GM21390 (cell line): ENCODE measurements at regions not wholly inside any gene's neighbourhood (a gene's known extent, or its start where the extent isn't known, plus 50 kb on each side); places are given as distances from the start of the nearest gene placed in this dataset.

Source experiments
- ATAC-seq: cut with Tn5 transposase; IDR thresholded peaks from one replicate; pipeline ENCODE4 v1.9.1; 2021; ENCODE audit not compliant: unreplicated experiment

GRCh38 chrX:20884565-20884964 is 489.7 kb upstream of the CNKSR2 start:
- ATAC-seq = no peak

- ATAC-seq = no peak
Measured at GRCh38 chrX:20863649-20864048, 510.6 kb upstream of the CNKSR2 start.

GRCh38 chrX:20861113-20861512 is 513.1 kb upstream of the CNKSR2 start:
- no peak for ATAC-seq

DNA sequence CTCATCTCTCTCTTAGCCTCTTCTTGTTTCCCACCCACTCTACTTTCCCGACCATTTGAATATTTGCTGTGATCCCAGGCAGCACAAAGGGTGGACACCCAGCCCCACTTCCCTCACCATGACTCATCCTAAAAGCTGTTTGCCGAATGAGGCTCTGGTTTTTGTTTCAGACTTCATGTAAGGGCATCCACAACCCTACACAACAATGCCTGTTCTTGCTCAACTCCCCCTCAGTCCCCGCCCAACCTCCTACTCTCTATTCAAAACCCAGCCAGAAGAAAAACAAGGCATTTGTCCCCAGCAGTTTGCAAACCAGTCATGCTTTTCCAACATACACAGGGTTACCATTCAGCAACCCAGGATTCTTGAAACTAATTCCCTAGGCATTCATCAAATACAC is 516.5 kb upstream of the CNKSR2 start:
- no peak for ATAC-seq

GRCh38 chrX:20838477-20838876 is 535.7 kb upstream of the CNKSR2 start:
- no peak for ATAC-seq

DNA sequence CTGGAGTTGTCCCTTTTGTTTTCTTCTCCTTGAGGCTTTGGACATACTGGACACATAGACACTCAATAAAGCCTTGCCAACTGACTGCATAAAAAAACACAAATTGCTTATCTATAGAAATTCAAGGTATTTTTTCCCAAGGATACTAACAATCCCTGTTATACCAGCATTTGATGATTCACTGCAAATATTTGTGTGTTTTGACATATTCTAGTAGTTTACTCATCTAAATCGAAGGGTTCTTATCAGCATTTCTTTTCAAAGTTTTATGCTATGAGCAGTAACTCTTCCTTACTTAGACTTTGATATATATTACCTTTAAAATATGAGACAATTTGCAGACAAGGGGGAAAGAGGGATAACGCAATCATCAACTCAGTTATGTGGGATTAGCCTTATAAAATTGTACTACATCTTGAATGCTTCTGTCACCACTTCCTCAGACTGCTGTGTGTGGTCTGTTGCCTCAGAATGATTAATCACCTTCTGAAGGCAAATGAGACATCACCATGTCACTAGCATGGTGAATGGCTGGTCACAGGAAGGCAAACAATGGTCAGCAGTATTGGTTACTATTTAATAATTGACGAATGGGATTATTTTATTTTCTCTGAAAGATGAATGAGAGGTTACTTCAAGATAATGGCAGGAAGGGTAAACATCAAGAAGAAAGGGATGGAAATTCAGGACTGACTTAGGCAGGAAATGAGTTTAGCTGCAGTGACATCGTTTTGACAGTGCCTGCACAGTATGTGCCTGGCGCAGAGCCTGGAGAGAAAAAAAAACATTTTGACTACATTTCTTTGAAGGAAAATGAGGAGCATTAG is 544.3 kb upstream of the CNKSR2 start:
- no peak for ATAC-seq

GRCh38 chrX:20825984-20826383 is 548.2 kb upstream of the CNKSR2 start:
- ATAC-seq = no peak

GRCh38 chrX:20803971-20804370 is 537.3 kb upstream of the RPS6KA3 start:
- no peak for ATAC-seq

- ATAC-seq = no peak
Measured at GRCh38 chrX:20802036-20802435, 535.3 kb upstream of the RPS6KA3 start.

DNA sequence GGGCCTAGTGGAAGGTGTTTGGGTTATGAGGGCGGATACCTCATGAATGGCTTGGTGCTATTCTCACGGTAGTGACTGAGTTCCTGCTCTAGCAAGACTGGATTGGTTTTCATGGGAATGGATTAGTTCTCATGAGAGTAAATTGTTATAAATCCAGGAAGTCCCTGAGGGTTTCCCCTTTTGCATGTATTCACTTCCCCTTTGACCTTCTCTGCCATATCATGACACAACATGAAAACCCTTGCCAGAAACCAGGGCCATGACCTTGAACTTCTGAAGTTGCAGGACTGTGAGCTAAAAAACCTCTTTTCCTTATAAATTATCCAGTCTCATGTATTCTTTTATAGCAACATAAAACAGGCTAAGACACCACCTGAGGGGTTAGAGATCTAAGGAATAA is 529.7 kb upstream of the RPS6KA3 start:
- no peak for ATAC-seq

GRCh38 chrX:20789103-20789502 is 522.4 kb upstream of the RPS6KA3 start:
- ATAC-seq = no peak

GRCh38 chrX:20767346-20767745 is 500.6 kb upstream of the RPS6KA3 start:
- ATAC-seq = no peak

DNA sequence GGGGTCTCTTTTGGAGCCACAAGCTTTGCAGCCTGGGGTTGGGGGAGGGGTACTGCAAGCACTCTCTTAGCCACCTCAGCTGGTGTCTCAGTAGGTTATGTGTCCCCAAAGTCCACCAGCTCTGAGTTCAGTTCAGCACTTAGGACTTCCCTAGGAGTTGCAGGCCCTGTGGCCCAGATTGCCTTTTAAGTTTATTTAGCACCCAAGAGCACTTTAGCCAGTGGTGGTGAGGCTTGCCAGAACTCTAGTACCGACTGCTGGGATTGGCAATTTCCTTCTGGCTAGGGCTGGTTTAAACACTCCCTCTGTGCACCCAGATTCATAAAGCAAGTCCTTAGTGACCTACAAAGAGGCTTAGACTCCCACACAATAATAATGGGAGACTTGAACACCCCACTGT is 489.9 kb upstream of the RPS6KA3 start:
- ATAC-seq = no peak

GRCh38 chrX:20753076-20753475 is 486.4 kb upstream of the RPS6KA3 start:
- ATAC-seq = no peak

DNA sequence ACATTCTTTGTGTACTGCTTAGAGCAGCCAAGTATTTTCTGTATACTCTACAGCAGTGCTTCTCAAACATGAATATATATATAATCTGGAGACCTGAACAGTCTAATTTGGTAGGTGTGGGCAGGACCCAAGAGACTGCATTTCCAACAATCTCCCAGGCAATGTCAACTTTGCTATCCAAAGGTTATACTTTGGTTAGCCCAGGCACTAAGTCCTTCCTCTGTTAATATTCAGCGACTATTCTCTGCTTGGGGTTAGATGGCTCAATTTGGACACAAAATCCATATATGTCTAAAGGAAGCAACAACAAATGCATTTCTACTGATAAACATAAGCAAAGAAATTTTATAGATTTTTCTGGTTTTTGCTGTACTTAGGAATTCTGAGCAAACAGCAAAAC is 480.0 kb upstream of the RPS6KA3 start:
- no peak for ATAC-seq

DNA sequence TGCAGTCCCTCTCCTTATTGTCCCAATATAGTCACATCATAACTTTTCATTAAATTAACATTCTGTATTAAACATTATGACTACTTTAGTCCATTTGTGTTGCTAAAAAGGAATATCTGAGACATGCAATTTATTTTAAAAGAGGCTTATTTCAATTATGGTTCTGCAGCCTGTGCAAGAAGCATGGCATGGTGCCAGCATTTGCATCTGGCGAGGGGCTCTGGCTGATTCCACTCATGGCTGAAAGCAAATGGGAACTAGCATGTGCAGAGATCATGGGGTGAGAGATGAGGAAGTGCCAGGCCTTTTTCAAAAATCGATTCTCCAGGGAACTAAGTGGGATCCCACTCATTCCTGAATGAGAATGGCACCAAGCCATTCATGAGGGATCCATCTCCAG is 476.3 kb upstream of the RPS6KA3 start:
- no peak for ATAC-seq

DNA sequence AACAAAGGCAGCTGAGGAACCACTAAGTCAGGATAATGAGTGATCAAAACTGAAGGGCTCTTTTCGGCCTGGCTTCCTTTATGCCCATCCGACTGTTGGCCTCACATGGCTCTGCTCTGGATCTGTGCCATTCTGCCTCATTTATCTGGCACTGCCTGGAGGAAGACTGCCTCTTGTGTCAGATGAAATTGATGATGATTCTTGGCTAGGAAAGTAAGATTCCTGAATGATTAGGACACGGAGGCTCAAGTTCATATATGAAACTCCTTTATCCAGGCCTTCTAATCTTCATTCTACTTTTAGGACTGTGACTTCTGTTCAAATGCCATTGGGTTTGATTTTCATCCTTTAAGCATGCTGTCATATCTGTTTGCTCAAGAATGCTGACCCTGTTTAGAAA is 475.4 kb upstream of the RPS6KA3 start:
- no peak for ATAC-seq

DNA sequence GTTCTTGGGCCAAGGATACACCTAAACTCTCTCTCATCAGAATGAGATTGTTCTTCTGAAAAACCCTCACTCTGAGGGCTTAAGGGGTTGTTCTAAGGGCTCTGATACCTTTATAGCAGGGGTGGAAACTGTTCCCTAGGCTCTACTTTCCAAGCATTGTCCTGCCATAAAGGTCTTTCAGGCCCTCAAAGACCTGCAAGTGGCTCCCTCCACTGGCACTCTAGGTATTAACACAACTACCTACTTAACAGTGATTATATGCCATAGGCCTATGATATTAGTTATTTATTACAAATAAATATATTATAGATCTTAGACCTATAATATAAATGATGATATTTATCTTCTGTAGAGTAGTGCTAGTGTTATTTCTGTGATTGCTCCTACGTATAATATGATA is 473.7 kb upstream of the RPS6KA3 start:
- no peak for ATAC-seq

- ATAC-seq = no peak
Measured at GRCh38 chrX:20739038-20739745, 472.5 kb upstream of the RPS6KA3 start.

- ATAC-seq = no peak
Measured at GRCh38 chrX:20729416-20729815, 462.7 kb upstream of the RPS6KA3 start.

- no peak for ATAC-seq
Measured at GRCh38 chrX:20727447-20727846, 460.7 kb upstream of the RPS6KA3 start.

DNA sequence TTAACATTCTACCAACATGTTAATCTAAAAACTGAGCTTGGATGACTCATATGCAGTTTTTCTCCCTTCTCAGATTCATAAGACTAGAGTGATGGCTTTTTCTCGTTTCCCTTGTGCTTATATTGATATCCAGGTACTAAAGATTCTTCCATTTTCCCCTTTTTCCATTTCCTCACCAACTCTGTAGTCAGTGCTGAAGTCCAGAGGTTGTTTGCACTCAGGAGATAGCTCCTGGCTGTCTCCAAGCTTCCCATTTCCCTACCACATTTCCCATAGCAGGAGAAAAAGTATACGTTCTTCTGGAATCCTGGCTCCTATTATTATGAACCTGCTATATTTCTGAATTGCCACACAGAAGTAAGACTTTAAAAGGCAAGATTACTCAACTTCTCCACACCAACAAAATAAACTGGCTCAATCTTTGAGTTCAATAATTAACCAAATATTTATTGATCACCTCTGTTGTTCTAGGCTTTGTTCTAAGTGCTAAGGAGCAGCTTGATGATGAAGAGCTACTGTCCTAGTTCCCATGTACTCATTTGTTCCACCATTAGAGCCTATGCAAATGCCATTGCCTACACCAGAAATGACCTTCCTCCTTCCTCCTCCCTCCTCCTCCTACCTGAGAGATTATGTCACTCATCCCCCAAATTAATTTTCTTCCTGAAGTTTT is 454.4 kb upstream of the RPS6KA3 start:
- ATAC-seq = no peak
